HEK293T (cell line): ENCODE measurements at regions not wholly inside any gene's neighbourhood (a gene's known extent, or its start where the extent isn't known, plus 50 kb on each side); places are given as distances from the start of the nearest gene placed in this dataset.

Experiments
- CTCF ChIA-PET: fragments of 350-600 bp; formaldehyde crosslinking; extraction: SDS; loops from one replicate; lab custom pipeline; 2021; ENCODE audit warnings: antibody characterized with exemption, inconsistent platforms; lab: Yijun Ruan, JAX
- POLR2A ChIA-PET: fragments of 350-600 bp; formaldehyde crosslinking; extraction: SDS; loops from one replicate; lab custom pipeline; 2020; ENCODE audit warnings: antibody characterized with exemption, inconsistent platforms; lab: Yijun Ruan, JAX
- DNase-seq: peaks from one replicate; pipeline ENCODE4 v3.0.0; 2012; ENCODE audit warnings: mixed read lengths; ENCODE audit errors: extremely low spot score
- ARNT ChIP-seq: fragments of 450-650 bp; IDR thresholded peaks from 2 replicates; pipeline ENCODE4 v1.6.1; 2017; ENCODE audit warnings: mild to moderate bottlenecking
- BHLHE40 ChIP-seq: fragments of 450-650 bp; IDR thresholded peaks from 2 replicates; pipeline ENCODE4 v1.6.1; 2016; ENCODE audit warnings: mild to moderate bottlenecking, moderate library complexity, borderline replicate concordance
- CTBP1 ChIP-seq: fragments of 450-650 bp; IDR thresholded peaks from 2 replicates; pipeline ENCODE4 v1.6.1; 2016; ENCODE audit warnings: borderline replicate concordance
- ELF4 ChIP-seq: fragments of 450-650 bp; IDR thresholded peaks from 2 replicates; pipeline ENCODE4 v1.6.1; 2017; ENCODE audit warnings: antibody characterized with exemption
- FOXA1 ChIP-seq: fragments of 450-650 bp; IDR thresholded peaks from 2 replicates; pipeline ENCODE4 v1.6.1; 2016; ENCODE audit warnings: mild to moderate bottlenecking
- FOXK2 ChIP-seq: fragments of 450-650 bp; IDR thresholded peaks from 2 replicates; pipeline ENCODE4 v1.6.1; 2016; ENCODE audit warnings: mild to moderate bottlenecking
- FOXM1 ChIP-seq: fragments of 450-650 bp; IDR thresholded peaks from 2 replicates; pipeline ENCODE4 v1.6.1; 2017; ENCODE audit warnings: mild to moderate bottlenecking, borderline replicate concordance
- HDGF ChIP-seq: fragments of 450-650 bp; IDR thresholded peaks from 2 replicates; pipeline ENCODE4 v1.6.1; 2017; ENCODE audit warnings: antibody characterized with exemption, borderline replicate concordance
- L3MBTL2 ChIP-seq: fragments of 450-650 bp; conservative IDR thresholded peaks from 2 replicates; pipeline ENCODE4 v1.6.1; 2016; ENCODE audit warnings: mild to moderate bottlenecking
- LEF1 ChIP-seq: fragments of 450-650 bp; IDR thresholded peaks from 2 replicates; pipeline ENCODE4 v1.6.1; 2017; ENCODE audit warnings: mild to moderate bottlenecking, borderline replicate concordance
- NFRKB ChIP-seq: fragments of 450-650 bp; IDR thresholded peaks from 2 replicates; pipeline ENCODE4 v1.6.1; 2016; ENCODE audit warnings: mild to moderate bottlenecking, moderate library complexity
- PKNOX1 ChIP-seq: fragments of 450-650 bp; IDR thresholded peaks from 2 replicates; pipeline ENCODE4 v1.6.1; 2016
- SP1 ChIP-seq: fragments of 450-650 bp; IDR thresholded peaks from 2 replicates; pipeline ENCODE4 v1.6.1; 2017
- SUZ12 ChIP-seq: fragments of 450-650 bp; IDR thresholded peaks from 2 replicates; pipeline ENCODE4 v1.6.1; 2016; ENCODE audit warnings: mild to moderate bottlenecking
- TARDBP ChIP-seq: fragments of 450-650 bp; IDR thresholded peaks from 2 replicates; pipeline ENCODE4 v1.6.1; 2016
- ZNF384 ChIP-seq: fragments of 450-650 bp; IDR thresholded peaks from 2 replicates; pipeline ENCODE4 v1.6.1; 2016

DNA sequence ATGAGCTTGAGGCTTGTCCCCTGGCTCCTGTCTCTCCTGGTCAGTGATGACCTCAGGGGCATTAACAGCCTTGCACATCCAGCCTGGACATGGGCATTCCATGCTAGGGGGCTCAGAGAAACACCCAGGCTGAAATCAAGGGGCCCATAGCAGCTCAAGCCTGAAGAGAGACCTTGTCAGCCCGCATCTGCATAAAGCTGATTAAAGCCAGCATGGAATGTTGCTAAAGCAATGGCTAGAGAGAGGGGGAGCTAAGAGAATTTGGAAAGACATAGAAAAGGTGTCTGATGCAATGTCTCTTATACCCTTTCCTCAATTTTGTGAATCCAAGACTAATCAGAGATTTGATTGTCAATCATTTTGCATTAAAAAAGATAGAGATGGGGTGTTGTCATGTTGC is 51.4 kb upstream of the WSCD1 start:
- TF ChIP-seq NFRKB (no peak), ARNT (no peak), ELF4 (no peak), FOXM1 (no peak), FOXA1 (no peak), CTBP1 (no peak), BHLHE40 (no peak), SUZ12 (no peak), HDGF (no peak), SP1 (no peak), LEF1 (no peak), L3MBTL2 (no peak)
- CTCF ChIA-PET: no interaction called here
- POLR2A ChIA-PET: no interaction called here
- DNase-seq: no peak

- TF ChIP-seq PKNOX1 (no peak), ARNT (no peak), L3MBTL2 (no peak), NFRKB (no peak), HDGF (no peak), SP1 (no peak), BHLHE40 (no peak), FOXK2 (no peak), ELF4 (no peak), LEF1 (no peak), FOXA1 (no peak), TARDBP (no peak), SUZ12 (no peak), CTBP1 (no peak), ZNF384 (no peak), FOXM1 (no peak)
- CTCF ChIA-PET: no interaction called here
- no peak for DNase-seq
- POLR2A ChIA-PET: no interaction called here
Measured at GRCh38 chr17:6019959-6020358, 50.2 kb upstream of the WSCD1 start.

DNA sequence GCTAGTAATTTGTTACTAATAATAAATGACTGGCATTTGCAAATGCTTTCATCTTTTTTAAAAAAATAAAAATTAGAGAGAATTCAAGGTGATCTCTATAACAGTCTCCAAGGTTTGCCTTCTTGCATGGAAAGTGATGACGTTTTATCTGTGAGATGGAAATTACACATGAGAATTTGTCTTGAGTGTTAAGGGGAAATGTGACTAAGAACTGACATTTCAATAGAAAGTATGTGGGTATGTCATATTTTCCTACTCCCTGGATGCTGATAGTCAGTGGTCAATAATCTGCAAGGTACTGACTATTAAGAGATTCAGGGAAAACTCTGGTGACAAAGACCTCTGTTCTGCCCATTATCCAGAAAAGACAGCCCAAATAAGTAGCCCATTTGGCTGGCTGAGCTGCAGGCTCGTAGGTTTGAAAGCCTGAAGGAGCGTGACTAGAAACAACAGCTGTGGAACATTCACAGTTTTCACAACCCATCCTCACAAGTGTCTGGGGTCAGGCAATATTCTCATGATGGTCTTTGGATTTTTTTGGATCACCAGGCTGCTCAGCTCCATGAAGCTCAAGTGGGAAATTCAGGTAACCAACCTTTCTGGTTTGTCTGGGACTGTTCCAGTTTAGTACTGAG is 49.7 kb upstream of the WSCD1 start:
- TF ChIP-seq ZNF384 (no peak), FOXA1 (no peak), ARNT (no peak), BHLHE40 (no peak), CTBP1 (no peak)
- DNase-seq: no peak
- ChIA-PET CTCF (no interaction called here), POLR2A (no interaction called here)
